Suppressor macrophage (primary cell): ENCODE measurements at regions not wholly inside any gene's neighbourhood (a gene's known extent, or its start where the extent isn't known, plus 50 kb on each side); places are given as distances from the start of the nearest gene placed in this dataset.

Experiments used
- DNase-seq, 4 experiments: peaks; one replicate each; pipeline ENCODE4 v3.0.0-alpha.2; 2020 to 2022

- DNase-seq, result no peak
Measured at GRCh38 chr14:100381395-100382105, 58.4 kb downstream of the SLC25A47 start.

GRCh38 chr14:100382106-100382455 lies 58.9 kb downstream of the SLC25A47 start:
- no peak for DNase-seq

DNA sequence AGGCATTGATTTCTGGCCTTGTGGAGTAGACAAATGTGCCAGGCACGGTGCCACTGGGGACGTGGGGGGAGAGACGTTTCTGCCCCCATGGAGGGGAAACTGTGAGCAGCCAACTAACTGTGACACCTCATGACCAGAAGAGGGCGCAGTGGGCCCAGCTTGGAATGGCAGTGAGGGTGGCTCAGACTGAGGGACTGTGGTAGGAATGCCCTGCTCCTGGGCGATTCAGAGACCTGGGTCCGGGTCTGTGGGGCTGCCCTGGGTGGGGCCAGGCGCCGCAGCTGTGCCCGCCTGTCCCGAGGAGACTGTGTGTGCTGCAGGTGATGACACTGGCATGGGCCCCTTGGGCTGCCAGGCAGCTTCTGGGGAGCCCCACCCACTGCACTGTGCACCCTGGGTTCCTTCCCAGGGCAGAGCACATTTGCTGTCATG lies 60.6 kb downstream of the SLC25A47 start:
- peak; percentile 69 to 86 (median 82) for DNase-seq

DNA sequence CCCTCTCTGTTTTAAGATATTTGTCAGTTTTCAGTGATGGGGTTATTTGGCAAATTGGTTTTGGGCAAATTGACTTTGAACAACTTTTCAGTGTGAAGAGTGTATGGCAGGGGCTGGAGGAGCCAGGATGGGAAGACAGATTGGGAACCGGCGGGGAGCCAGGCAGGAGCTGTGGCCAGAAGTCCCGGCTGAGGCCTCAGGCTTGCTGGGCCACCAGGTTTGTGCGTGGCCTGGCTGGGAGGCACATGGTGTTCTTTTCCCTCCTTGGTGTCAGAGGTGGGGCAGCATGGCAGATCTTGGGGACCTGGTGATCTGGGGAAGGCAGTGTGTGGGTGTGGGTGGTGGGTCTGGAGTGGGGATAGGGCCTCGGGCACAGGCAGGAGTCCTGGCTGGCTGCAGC lies 61.1 kb downstream of the SLC25A47 start:
- no peak for DNase-seq

DNA sequence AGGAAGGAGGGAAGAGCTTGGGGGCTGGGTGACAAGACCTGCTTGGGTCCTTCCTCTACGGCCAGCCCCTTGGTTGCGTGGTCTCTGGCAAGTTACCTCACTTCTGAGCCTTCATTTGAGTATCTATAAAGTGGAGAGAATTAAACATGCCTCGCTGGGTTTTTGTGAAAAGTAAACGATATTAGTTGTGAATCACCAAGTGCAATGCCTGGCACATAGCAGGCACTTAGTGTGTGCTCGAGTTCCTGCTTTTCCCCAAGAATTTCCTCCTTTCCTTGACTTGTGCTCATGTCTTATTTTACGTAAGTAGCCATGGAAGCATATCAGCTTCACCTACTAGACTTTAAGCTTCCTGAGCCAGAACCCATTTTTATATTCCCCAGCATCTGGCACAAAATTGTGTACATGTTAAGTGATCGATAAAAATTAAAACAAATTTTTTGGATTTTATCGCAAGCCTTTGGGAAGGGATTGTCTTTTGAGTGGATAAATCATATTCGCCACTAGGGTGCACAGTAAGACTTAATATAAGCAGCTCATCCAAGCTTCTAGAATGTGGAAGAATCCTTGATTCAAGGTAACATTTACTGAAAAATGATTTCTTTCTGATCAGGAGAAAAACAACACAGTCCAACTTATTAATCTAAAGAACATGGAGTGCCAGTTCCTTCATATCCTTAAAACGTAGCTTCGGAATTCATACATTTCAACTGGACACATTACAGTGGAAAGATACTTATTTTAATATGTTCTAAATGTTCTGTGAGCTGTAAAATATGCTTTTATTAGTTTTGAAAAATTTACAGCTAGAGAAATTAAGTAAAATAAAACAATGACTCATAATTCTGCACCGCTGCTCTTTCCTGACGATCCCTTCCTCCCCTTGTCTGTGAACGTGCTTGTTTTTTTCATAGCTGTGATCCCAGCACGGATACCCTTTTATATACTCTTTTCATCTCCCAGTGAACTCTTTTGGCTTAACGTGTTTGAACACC lies 62.0 kb downstream of the SLC25A47 start:
- peak in 3 of 4 experiments; percentile 25 to 66 (median 53) for DNase-seq

GRCh38 chr14:100386121-100386520 lies 63.0 kb downstream of the SLC25A47 start:
- DNase-seq, result no peak

- DNase-seq, result no peak
Measured at GRCh38 chr14:100386846-100387245, 63.7 kb downstream of the SLC25A47 start.

- no peak for DNase-seq
Measured at GRCh38 chr14:100387450-100387849, 64.3 kb downstream of the SLC25A47 start.

DNA sequence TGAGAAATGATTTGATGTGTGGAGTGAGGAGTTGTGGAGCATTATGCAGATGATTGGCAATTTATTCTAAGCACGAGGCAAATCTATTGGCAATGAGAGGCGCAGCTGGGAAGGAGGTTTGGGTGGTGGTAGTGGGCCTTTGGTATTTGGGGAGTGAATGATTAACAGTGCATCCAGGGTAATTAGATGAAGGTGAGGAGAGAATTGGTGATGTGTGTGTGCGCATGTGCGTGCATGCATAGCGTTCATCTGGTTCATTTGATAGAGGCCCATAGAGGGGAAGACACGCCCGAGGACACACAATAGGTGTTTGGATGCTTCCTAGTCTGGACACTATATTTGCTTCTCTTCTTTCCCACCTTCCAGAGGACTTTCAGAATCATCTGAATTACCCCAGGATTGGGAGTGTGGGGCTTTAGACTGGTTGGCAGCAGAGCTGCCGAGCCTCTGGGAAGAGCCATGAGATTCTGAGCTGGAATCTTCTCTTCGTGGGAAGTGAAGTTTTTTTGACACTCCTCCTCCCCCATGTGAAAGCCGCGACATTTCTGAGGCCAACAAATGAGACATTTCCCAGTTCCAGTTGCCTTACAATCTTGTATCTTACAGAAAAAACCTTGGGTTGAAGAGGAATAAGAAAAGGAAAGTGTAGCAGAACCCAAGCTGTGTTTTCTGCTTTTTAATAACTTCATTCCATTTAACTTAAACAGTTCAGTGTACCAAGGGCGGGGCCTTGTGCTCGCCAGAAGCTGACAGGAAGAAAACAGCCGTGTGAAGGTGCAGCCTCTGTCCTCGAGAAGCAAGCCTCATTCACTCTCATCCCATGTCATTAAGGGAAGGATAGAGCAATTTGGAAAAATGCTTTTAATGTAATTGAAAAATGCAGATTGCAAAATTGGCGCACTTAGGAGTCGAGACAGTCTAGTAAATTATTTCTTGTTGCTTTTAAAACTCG lies 65.2 kb downstream of the SLC25A47 start:
- DNase-seq, result no peak

DNA sequence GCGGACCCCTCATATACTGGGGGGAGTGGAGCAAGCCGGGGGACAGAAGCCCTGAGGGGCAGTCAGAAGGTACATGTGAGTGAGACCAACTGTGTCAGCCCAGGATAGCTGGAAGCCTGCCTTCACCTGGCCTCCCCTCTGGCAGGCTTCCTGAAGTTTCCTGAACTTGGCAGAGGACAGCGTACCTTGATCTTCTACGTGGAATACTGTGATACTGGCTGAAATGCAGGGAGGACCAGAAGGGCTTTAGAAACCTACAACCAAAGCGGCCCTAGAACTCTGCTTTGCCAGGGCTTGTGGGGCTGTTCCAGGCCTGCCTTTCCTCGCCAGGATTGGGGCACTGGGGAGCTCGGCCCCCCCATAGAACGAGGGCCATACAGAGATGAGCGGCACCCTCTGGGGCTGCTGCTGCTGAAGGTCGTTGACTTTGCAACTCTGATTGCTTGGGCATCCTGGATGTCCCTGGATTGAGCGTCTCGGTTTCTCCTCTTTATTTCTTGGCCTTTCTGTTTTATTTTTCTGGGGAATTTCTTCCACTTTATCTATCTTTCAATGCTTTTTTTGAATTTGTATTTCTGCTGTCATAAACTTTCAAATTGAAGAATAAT lies 66.5 kb downstream of the SLC25A47 start:
- no peak for DNase-seq

GRCh38 chr14:100391173-100391572 lies 68.0 kb downstream of the SLC25A47 start:
- DNase-seq, result no peak

DNA sequence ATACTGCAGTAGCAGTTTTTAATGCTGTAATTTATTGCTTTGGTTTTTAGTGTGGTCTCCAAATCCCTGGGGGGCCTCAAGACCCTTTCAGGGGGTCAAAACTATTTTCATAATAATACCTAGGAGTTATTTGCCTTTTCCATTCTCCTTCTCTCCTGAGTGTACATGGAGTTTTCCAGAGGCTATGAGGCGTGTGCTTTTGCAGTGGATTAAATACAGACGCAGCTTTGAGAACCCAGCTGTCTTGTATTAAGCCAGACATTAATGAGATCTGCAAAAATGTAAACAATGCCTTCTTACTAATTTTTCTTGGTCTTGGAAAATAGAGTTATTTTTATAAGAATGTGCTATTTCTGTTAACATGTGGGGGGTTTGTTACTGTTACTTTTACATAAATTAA lies 68.6 kb downstream of the SLC25A47 start:
- DNase-seq, result no peak

- no peak for DNase-seq
Measured at GRCh38 chr14:100392356-100392755, 69.2 kb downstream of the SLC25A47 start.

GRCh38 chr14:100393362-100393761 lies 70.2 kb downstream of the SLC25A47 start:
- DNase-seq, result no peak

- DNase-seq, result no peak
Measured at GRCh38 chr14:100393906-100394732, 71.0 kb downstream of the SLC25A47 start.

GRCh38 chr14:100394886-100395672 lies 71.9 kb downstream of the SLC25A47 start:
- no peak for DNase-seq

- no peak for DNase-seq
Measured at GRCh38 chr14:100396266-100396795, 73.2 kb downstream of the SLC25A47 start.

DNA sequence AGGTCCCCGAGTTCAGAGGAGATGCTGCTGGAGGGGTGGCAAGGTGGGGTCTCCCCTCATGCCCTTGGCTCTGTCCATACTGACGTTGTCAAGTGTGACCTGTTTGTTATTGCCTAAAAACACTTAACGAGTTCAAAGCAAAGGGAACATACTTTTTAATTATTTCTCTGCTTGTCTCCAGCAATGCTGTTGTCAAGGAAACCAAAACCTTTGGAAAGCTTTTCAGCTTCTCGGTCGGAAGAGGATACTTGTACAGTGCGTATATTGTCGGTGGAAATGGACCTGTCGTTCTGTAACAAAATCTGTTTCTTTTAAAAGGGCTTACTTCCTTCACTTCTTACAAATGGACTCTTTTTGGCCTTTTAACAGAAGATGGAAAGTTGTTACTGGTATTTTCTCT lies 73.9 kb downstream of the SLC25A47 start:
- DNase-seq, result no peak

GRCh38 chr14:100398044-100398443 lies 74.9 kb downstream of the SLC25A47 start:
- no peak for DNase-seq
